ENCODE measurements at regions not wholly inside any gene's neighbourhood (a gene's known extent, or its start where the extent isn't known, plus 50 kb on each side); places are given as distances from the start of the nearest gene placed in this dataset.

GRCh38 chr10:4588824-4589223, 237.2 kb upstream of the AKR1E2 start:
- H3K4me3 Mint-ChIP-seq (ENCODE audit: unreplicated experiment), result no peak overlapping the region
- H3K9me3 Mint-ChIP-seq (ENCODE audit: unreplicated experiment), result no peaks in the 10 kb centered on the region
- H3K4me1 Mint-ChIP-seq (ENCODE audit: unreplicated experiment), result peaks cover 7% of the 10 kb centered on the region
- H3K36me3 Mint-ChIP-seq (ENCODE audit: low read depth, unreplicated experiment), result no peaks in the 10 kb centered on the region
- TF ChIP-seq CTCF (IDR thresholded peaks at IDR 0.05; ENCODE audit: unreplicated experiment), result no peak
- H3K27ac Mint-ChIP-seq (ENCODE audit: unreplicated experiment), result no peak overlapping the region
- H3K27me3 Mint-ChIP-seq (ENCODE audit: unreplicated experiment), result no peaks in the 10 kb centered on the region
- no peak for DNase-seq (ENCODE audit: low spot score)

DNA sequence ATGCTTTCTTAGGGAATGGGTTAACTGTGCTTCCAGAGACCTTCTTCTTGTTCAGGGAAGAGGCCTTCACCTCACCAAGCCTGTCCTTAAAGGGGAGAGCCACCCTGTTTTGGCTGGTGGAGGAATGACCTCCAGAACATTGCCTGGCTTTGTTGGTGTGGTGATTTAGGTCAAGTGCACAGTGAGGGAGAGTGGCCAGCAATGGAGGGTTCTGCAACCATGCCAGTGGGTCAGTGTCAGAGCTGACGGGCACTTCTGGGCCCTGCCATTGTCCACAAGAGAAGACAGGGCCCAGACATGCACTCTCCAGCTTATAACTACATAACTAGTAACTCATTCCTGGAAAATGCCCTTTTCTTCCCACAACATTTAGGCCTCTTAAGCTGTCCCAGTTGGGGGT, 238.5 kb upstream of the AKR1E2 start:
- Mint-ChIP-seq H3K4me1 (ENCODE audit: unreplicated experiment) (peaks cover 7% of the 10 kb centered on the region), H3K27me3 (ENCODE audit: unreplicated experiment) (no peaks in the 10 kb centered on the region), H3K9me3 (ENCODE audit: unreplicated experiment) (no peaks in the 10 kb centered on the region), H3K27ac (ENCODE audit: unreplicated experiment) (no peak overlapping the region), H3K36me3 (ENCODE audit: low read depth, unreplicated experiment) (no peaks in the 10 kb centered on the region), H3K4me3 (ENCODE audit: unreplicated experiment) (no peak overlapping the region)
- DNase-seq (ENCODE audit: low spot score), result no peak
- TF ChIP-seq CTCF (IDR thresholded peaks at IDR 0.05; ENCODE audit: unreplicated experiment), result no peak

GRCh38 chr10:4586776-4587175, 239.2 kb upstream of the AKR1E2 start:
- Mint-ChIP-seq H3K27ac (ENCODE audit: unreplicated experiment) (no peak overlapping the region), H3K9me3 (ENCODE audit: unreplicated experiment) (no peaks in the 10 kb centered on the region), H3K36me3 (ENCODE audit: low read depth, unreplicated experiment) (no peaks in the 10 kb centered on the region), H3K4me3 (ENCODE audit: unreplicated experiment) (no peak overlapping the region), H3K4me1 (ENCODE audit: unreplicated experiment) (peaks cover 7% of the 10 kb centered on the region), H3K27me3 (ENCODE audit: unreplicated experiment) (no peaks in the 10 kb centered on the region)
- DNase-seq (ENCODE audit: low spot score), result no peak
- TF ChIP-seq CTCF (IDR thresholded peaks at IDR 0.05; ENCODE audit: unreplicated experiment), result no peak

GRCh38 chr10:4581929-4582328, 244.1 kb upstream of the AKR1E2 start:
- TF ChIP-seq CTCF (IDR thresholded peaks at IDR 0.05; ENCODE audit: unreplicated experiment), result no peak
- Mint-ChIP-seq H3K4me1 (ENCODE audit: unreplicated experiment) (no peaks in the 10 kb centered on the region), H3K27ac (ENCODE audit: unreplicated experiment) (no peak overlapping the region), H3K9me3 (ENCODE audit: unreplicated experiment) (no peaks in the 10 kb centered on the region), H3K27me3 (ENCODE audit: unreplicated experiment) (no peaks in the 10 kb centered on the region), H3K36me3 (ENCODE audit: low read depth, unreplicated experiment) (no peaks in the 10 kb centered on the region), H3K4me3 (ENCODE audit: unreplicated experiment) (no peak overlapping the region)
- no peak for DNase-seq (ENCODE audit: low spot score)

- H3K36me3 Mint-ChIP-seq (ENCODE audit: low read depth, unreplicated experiment), result no peaks in the 10 kb centered on the region
- H3K9me3 Mint-ChIP-seq (ENCODE audit: unreplicated experiment), result no peaks in the 10 kb centered on the region
- no peak overlapping the region for H3K27ac Mint-ChIP-seq (ENCODE audit: unreplicated experiment)
- H3K27me3 Mint-ChIP-seq (ENCODE audit: unreplicated experiment), result no peaks in the 10 kb centered on the region
- H3K4me1 Mint-ChIP-seq (ENCODE audit: unreplicated experiment), result no peaks in the 10 kb centered on the region
- DNase-seq (ENCODE audit: low spot score), result no peak
- H3K4me3 Mint-ChIP-seq (ENCODE audit: unreplicated experiment), result no peak overlapping the region
- no peak for TF ChIP-seq CTCF (IDR thresholded peaks at IDR 0.05; ENCODE audit: unreplicated experiment)
Measured at GRCh38 chr10:4579844-4580243, 246.2 kb upstream of the AKR1E2 start.

Data from endothelial cell (in vitro differentiated cells).